ENCODE measurements at regions not wholly inside any gene's neighbourhood (a gene's known extent, or its start where the extent isn't known, plus 50 kb on each side); places are given as distances from the start of the nearest gene placed in this dataset.

GRCh38 chr5:129379406-129379805, 80.7 kb upstream of the ADAMTS19 start:
- TF ChIP-seq CTCF (IDR thresholded peaks at IDR 0.05) (no peak), EP300 (IDR thresholded peaks at IDR 0.05) (no peak), POLR2A (IDR thresholded peaks at IDR 0.05) (no peak)
- no peak for DNase-seq (ENCODE audit: low spot score in 2 of 2)
- Histone ChIP-seq H3K4me3 (no peak overlapping the region), H3K9me3 (no peaks in the 10 kb centered on the region), H3K27me3 (no peaks in the 10 kb centered on the region), H3K27ac (no peak overlapping the region), H3K36me3 (no peaks in the 10 kb centered on the region), H3K4me1 (no peaks in the 10 kb centered on the region)
- 69 to 76% methylated on average over 4 of the region's 4 CpGs for WGBS, 2 donors

- Histone ChIP-seq H3K4me1 (no peaks in the 10 kb centered on the region), H3K4me3 (no peak overlapping the region), H3K27ac (no peak overlapping the region), H3K27me3 (no peaks in the 10 kb centered on the region), H3K36me3 (no peaks in the 10 kb centered on the region), H3K9me3 (no peaks in the 10 kb centered on the region)
- no peak for DNase-seq (ENCODE audit: low spot score in 2 of 2)
- WGBS, 2 donors: 56 to 59% methylated on average over 1 of the region's 1 CpG
- TF ChIP-seq POLR2A (IDR thresholded peaks at IDR 0.05) (no peak), EP300 (IDR thresholded peaks at IDR 0.05) (no peak), CTCF (IDR thresholded peaks at IDR 0.05) (no peak)
Observed at GRCh38 chr5:129382921-129383672, 77.0 kb upstream of the ADAMTS19 start.

GRCh38 chr5:129384193-129384592, 75.9 kb upstream of the ADAMTS19 start:
- TF ChIP-seq POLR2A (IDR thresholded peaks at IDR 0.05) (no peak), EP300 (IDR thresholded peaks at IDR 0.05) (no peak), CTCF (IDR thresholded peaks at IDR 0.05) (no peak)
- 84 to 92% methylated on average over 4 of the region's 4 CpGs for WGBS, 2 donors
- H3K36me3 ChIP-seq: no peaks in the 10 kb centered on the region

GRCh38 chr5:129384736-129385135, 75.4 kb upstream of the ADAMTS19 start:
- WGBS, 2 donors: 76 to 88% methylated on average over 1 of the region's 1 CpG
- H3K4me1 ChIP-seq: no peaks in the 10 kb centered on the region
- no peaks in the 10 kb centered on the region for H3K27me3 ChIP-seq
- H3K4me3 ChIP-seq: no peak overlapping the region
- H3K27ac ChIP-seq: no peak overlapping the region
- no peak for TF ChIP-seq EP300 (IDR thresholded peaks at IDR 0.05)
- no peak for TF ChIP-seq POLR2A (IDR thresholded peaks at IDR 0.05)
- TF ChIP-seq CTCF (IDR thresholded peaks at IDR 0.05): no peak
- DNase-seq (ENCODE audit: low spot score in 2 of 2): no peak
- no peaks in the 10 kb centered on the region for H3K9me3 ChIP-seq
- no peaks in the 10 kb centered on the region for H3K36me3 ChIP-seq

More at GRCh38 chr5:129384193-129384592, 75.9 kb upstream of the ADAMTS19 start:
- no peak for DNase-seq (ENCODE audit: low spot score in 2 of 2)
- H3K4me3 ChIP-seq: no peak overlapping the region
- H3K4me1 ChIP-seq: no peaks in the 10 kb centered on the region
- no peaks in the 10 kb centered on the region for H3K27me3 ChIP-seq
- H3K27ac ChIP-seq: no peak overlapping the region
- H3K9me3 ChIP-seq: no peaks in the 10 kb centered on the region

GRCh38 chr5:129387944-129388343, 72.2 kb upstream of the ADAMTS19 start:
- TF ChIP-seq POLR2A (IDR thresholded peaks at IDR 0.05): no peak
- no peak for TF ChIP-seq CTCF (IDR thresholded peaks at IDR 0.05)
- Histone ChIP-seq H3K36me3 (no peaks in the 10 kb centered on the region), H3K9me3 (no peaks in the 10 kb centered on the region), H3K4me1 (no peaks in the 10 kb centered on the region), H3K27me3 (no peaks in the 10 kb centered on the region), H3K27ac (no peak overlapping the region), H3K4me3 (no peak overlapping the region)
- WGBS, 2 donors: 73 to 76% methylated on average over 2 of the region's 2 CpGs
- no peak for DNase-seq (ENCODE audit: low spot score in 2 of 2)
